MCF 10A (cell line): ENCODE measurements at regions not wholly inside any gene's neighbourhood (a gene's known extent, or its start where the extent isn't known, plus 50 kb on each side); places are given as distances from the start of the nearest gene placed in this dataset.

Experiments
- BruUV-seq: library from RNA; stranded (reverse); fragments of 400-500 nt; replicated peaks from 2 replicates; lab custom pipeline; 2021; lab: Mats Ljungman, UMichigan
- CTCF ChIA-PET: fragments of 300-600 bp; sonication (Branson Sonifier 250); formaldehyde crosslinking; extraction: SDS; loops from one replicate; lab custom pipeline; 2021; ENCODE audit warnings: antibody characterized with exemption, inconsistent platforms; lab: Yijun Ruan, JAX
- POLR2A ChIA-PET: fragments of 300-600, 350-650 bp; sonication (Branson Sonifier 250); formaldehyde crosslinking; extraction: SDS; loops from one replicate; lab custom pipeline; 2020; ENCODE audit warnings: antibody characterized with exemption, inconsistent platforms; lab: Yijun Ruan, JAX
- DNase-seq: peaks from one replicate; pipeline ENCODE4 v3.0.0-alpha.2; 2018; ENCODE audit not compliant: unreplicated experiment
- H3K27ac Mint-ChIP-seq: one replicate; pipeline ENCODE4 v1.8.0; 2022; ENCODE audit warnings: mild to moderate bottlenecking, low read depth, mixed read lengths; ENCODE audit not compliant: unreplicated experiment
- H3K27me3 Mint-ChIP-seq: one replicate; pipeline ENCODE4 v1.8.0; 2022; ENCODE audit warnings: mixed read lengths; ENCODE audit not compliant: insufficient read depth, unreplicated experiment
- H3K36me3 Mint-ChIP-seq: one replicate; pipeline ENCODE4 v1.8.0; 2022; ENCODE audit warnings: mild to moderate bottlenecking, moderate library complexity, mixed read lengths; ENCODE audit not compliant: insufficient read depth, unreplicated experiment
- H3K4me1 Mint-ChIP-seq: one replicate; pipeline ENCODE4 v1.8.0; 2022; ENCODE audit warnings: mixed read lengths; ENCODE audit not compliant: insufficient read depth, unreplicated experiment
- H3K4me3 Mint-ChIP-seq: one replicate; pipeline ENCODE4 v1.8.0; 2022; ENCODE audit warnings: mild to moderate bottlenecking, moderate library complexity, mixed read lengths; ENCODE audit not compliant: unreplicated experiment
- H3K9me3 Mint-ChIP-seq: one replicate; pipeline ENCODE4 v1.8.0; 2022; ENCODE audit warnings: mixed read lengths; ENCODE audit not compliant: unreplicated experiment
- CTCF ChIP-seq: fragments of 200-600 bp; IDR thresholded peaks from one replicate; pipeline ENCODE4 v1.8.0; 2022; ENCODE audit warnings: antibody characterized with exemption, mild to moderate bottlenecking; ENCODE audit not compliant: unreplicated experiment
- intact Hi-C: fragments of 100-400 bp; cut with micrococcal nuclease; formaldehyde crosslinking; loops from 2 replicates; pipeline ENCODE4 v1.14.1; 2022

GRCh38 chr12:114269153-114269552 lies 136.8 kb downstream of the TBX5 start:
- CTCF ChIA-PET = interaction anchor here (0.6 kb wide), 1 partner anchor 905 kb away, joined by 4 read pairs; no protein-coding TSS in a partner anchor
- Mint-ChIP-seq H3K9me3 (no peaks in the 10 kb centered on the region), H3K4me1 (peaks cover 6% of the 10 kb centered on the region), H3K4me3 (no peak overlapping the region), H3K36me3 (peaks cover 6% of the 10 kb centered on the region), H3K27ac (no peak overlapping the region), H3K27me3 (peaks cover 40% of the 10 kb centered on the region)
- TF ChIP-seq CTCF = no peak
- POLR2A ChIA-PET = no interaction called here
- intact Hi-C loops = no loop called here
- no TSS peak for BruUV-seq
- DNase-seq = peak; percentile 10

- no TSS peak for BruUV-seq
- intact Hi-C loops = no loop called here
- no peak for TF ChIP-seq CTCF
- Mint-ChIP-seq H3K27ac (no peak overlapping the region), H3K9me3 (no peaks in the 10 kb centered on the region), H3K27me3 (peaks cover 24% of the 10 kb centered on the region), H3K36me3 (peaks cover 6% of the 10 kb centered on the region), H3K4me3 (no peak overlapping the region), H3K4me1 (peaks cover 6% of the 10 kb centered on the region)
- DNase-seq = no peak
- CTCF ChIA-PET = interaction anchor here (0.9 to 1.5 kb wide), 2 partner anchors 100 to 286 kb away, joined by 3 read pairs; no protein-coding TSS in a partner anchor
- POLR2A ChIA-PET = no interaction called here
Observed at GRCh38 chr12:114266536-114266935, 139.4 kb downstream of the TBX5 start.

GRCh38 chr12:114265036-114265435 lies 140.9 kb downstream of the TBX5 start:
- no peak overlapping the region for H3K27ac Mint-ChIP-seq
- peaks cover 6% of the 10 kb centered on the region for H3K36me3 Mint-ChIP-seq
- POLR2A ChIA-PET = no interaction called here
- no peak for TF ChIP-seq CTCF
- H3K27me3 Mint-ChIP-seq = peaks cover 11% of the 10 kb centered on the region
- BruUV-seq = no TSS peak
- CTCF ChIA-PET = no interaction called here
- intact Hi-C loops = no loop called here
- peak; percentile 46 for DNase-seq
- no peaks in the 10 kb centered on the region for H3K9me3 Mint-ChIP-seq
- H3K4me1 Mint-ChIP-seq = peaks cover 6% of the 10 kb centered on the region
- H3K4me3 Mint-ChIP-seq = no peak overlapping the region

- Mint-ChIP-seq H3K27ac (no peak overlapping the region), H3K4me3 (no peak overlapping the region), H3K36me3 (peaks cover 6% of the 10 kb centered on the region), H3K4me1 (no peaks in the 10 kb centered on the region), H3K27me3 (peaks cover 11% of the 10 kb centered on the region), H3K9me3 (no peaks in the 10 kb centered on the region)
- BruUV-seq = no TSS peak
- ChIA-PET CTCF (interaction anchor here (0.6 kb wide), 1 partner anchor 132 kb away, joined by 4 read pairs; no protein-coding TSS in a partner anchor), POLR2A (no interaction called here)
- TF ChIP-seq CTCF = no peak
- intact Hi-C loops = no loop called here
- no peak for DNase-seq
Observed at GRCh38 chr12:114263056-114263805, 142.7 kb downstream of the TBX5 start.
